GM06990 (cell line): ENCODE measurements at regions not wholly inside any gene's neighbourhood (a gene's known extent, or its start where the extent isn't known, plus 50 kb on each side); places are given as distances from the start of the nearest gene placed in this dataset.
"Not testable (repeated sequence)": the region's sequence is repeated elsewhere in the genome, so short reads cannot be mapped to it uniquely, and the experiment has no call there.

Experiments
- DNase-seq: peaks from one replicate; pipeline ENCODE4 v3.0.0-alpha.2; 2011; ENCODE audit not compliant: insufficient read length; ENCODE audit errors: extremely low read depth
- H3K27me3 ChIP-seq: replicated peaks from 2 replicates; pipeline ENCODE4 v1.6.0; 2011; ENCODE audit warnings: low read length; ENCODE audit not compliant: control insufficient read depth, insufficient read depth
- H3K36me3 ChIP-seq: 2 replicates; pipeline ENCODE4 v1.5.1; 2011; ENCODE audit warnings: low read length; ENCODE audit not compliant: control insufficient read depth, insufficient read depth
- H3K4me3 ChIP-seq: replicated peaks from 2 replicates; pipeline ENCODE4 v1.5.1; 2011; ENCODE audit warnings: low read depth, mild to moderate bottlenecking, control low read depth, low read length
- CTCF ChIP-seq: IDR thresholded peaks from 2 replicates; pipeline ENCODE4 v1.5.1; 2011; ENCODE audit warnings: low read length, control low read depth, mild to moderate bottlenecking, inconsistent platforms; ENCODE audit not compliant: insufficient read depth, poor library complexity, severe bottlenecking

- Histone ChIP-seq H3K36me3 (no peaks in the 10 kb centered on the region), H3K27me3 (no peaks in the 10 kb centered on the region; the same call in 1 of the 2 replicates), H3K4me3 (no peak overlapping the region)
- TF ChIP-seq CTCF: no peak
- DNase-seq: no peak
Observed at GRCh38 chr10:84599254-84599653, 270.9 kb downstream of the CCSER2 start.

- Histone ChIP-seq H3K4me3 (no peak overlapping the region), H3K36me3 (no peaks in the 10 kb centered on the region), H3K27me3 (no peaks in the 10 kb centered on the region; the same call in 1 of the 2 replicates)
- no peak for TF ChIP-seq CTCF
- no peak for DNase-seq
Observed at GRCh38 chr10:84600947-84601346, 272.6 kb downstream of the CCSER2 start.

- not testable (repeated sequence) for H3K4me3 ChIP-seq, H3K36me3 ChIP-seq, H3K27me3 ChIP-seq, DNase-seq
Observed at GRCh38 chr10:84602543-84602942, 274.2 kb downstream of the CCSER2 start.

- no peak overlapping the region for H3K4me3 ChIP-seq
- no peak for DNase-seq
- H3K27me3 ChIP-seq: peaks cover 1% of the 10 kb centered on the region
- TF ChIP-seq CTCF: no peak
- H3K36me3 ChIP-seq: no peaks in the 10 kb centered on the region
Observed at GRCh38 chr10:84603971-84604370, 275.6 kb downstream of the CCSER2 start.

- TF ChIP-seq CTCF: no peak
- Histone ChIP-seq H3K36me3 (no peaks in the 10 kb centered on the region), H3K27me3 (peaks cover 1% of the 10 kb centered on the region), H3K4me3 (no peak overlapping the region)
- DNase-seq: no peak
Observed at GRCh38 chr10:84605802-84606201, 277.4 kb downstream of the CCSER2 start.

- H3K36me3 ChIP-seq: no peaks in the 10 kb centered on the region
- H3K27me3 ChIP-seq: peaks cover 1% of the 10 kb centered on the region
- TF ChIP-seq CTCF: no peak
- H3K4me3 ChIP-seq: no peak overlapping the region
- DNase-seq: no peak
Observed at GRCh38 chr10:84606428-84606827, 278.0 kb downstream of the CCSER2 start.
